Transverse colon (tissue), 4 donors: ENCODE measurements at regions not wholly inside any gene's neighbourhood (a gene's known extent, or its start where the extent isn't known, plus 50 kb on each side); places are given as distances from the start of the nearest gene placed in this dataset.

Experiments
- EP300 ChIP-seq: sonication (generic); formaldehyde crosslinking; IDR thresholded peaks from one replicate; pipeline ENCODE4 v1.6.1; 2017; ENCODE audit warnings: antibody characterized with exemption, low read depth
- POLR2A ChIP-seq: fragments of 450-650 bp; IDR thresholded peaks from one replicate; pipeline ENCODE4 v1.6.1; 2016; ENCODE audit warnings: antibody characterized with exemption, mild to moderate bottlenecking, moderate library complexity
- POLR2AphosphoS5 ChIP-seq, 3 donors: sonication (generic); formaldehyde crosslinking; IDR thresholded peaks; one replicate each; pipeline ENCODE4 v1.6.1; 2016; ENCODE audit warnings: antibody characterized with exemption in 3 of 3
- TF ChIP-seq, protein P1 (sequence below), 5 experiments: fragments of 200-600 bp in 3 of 5; fragments of 450-650 bp in 2 of 5; sonication (generic) in 3 of 5; IDR thresholded peaks; 1 replicate in 2 of 5; 2 replicates in 3 of 5; pipeline ENCODE4 v1.5.1; 2016 to 2017; ENCODE audit warnings: antibody characterized with exemption in 5 of 5, inconsistent platforms in 3 of 5, mild to moderate bottlenecking in 2 of 5, moderate library complexity in 1 of 5

DNA sequence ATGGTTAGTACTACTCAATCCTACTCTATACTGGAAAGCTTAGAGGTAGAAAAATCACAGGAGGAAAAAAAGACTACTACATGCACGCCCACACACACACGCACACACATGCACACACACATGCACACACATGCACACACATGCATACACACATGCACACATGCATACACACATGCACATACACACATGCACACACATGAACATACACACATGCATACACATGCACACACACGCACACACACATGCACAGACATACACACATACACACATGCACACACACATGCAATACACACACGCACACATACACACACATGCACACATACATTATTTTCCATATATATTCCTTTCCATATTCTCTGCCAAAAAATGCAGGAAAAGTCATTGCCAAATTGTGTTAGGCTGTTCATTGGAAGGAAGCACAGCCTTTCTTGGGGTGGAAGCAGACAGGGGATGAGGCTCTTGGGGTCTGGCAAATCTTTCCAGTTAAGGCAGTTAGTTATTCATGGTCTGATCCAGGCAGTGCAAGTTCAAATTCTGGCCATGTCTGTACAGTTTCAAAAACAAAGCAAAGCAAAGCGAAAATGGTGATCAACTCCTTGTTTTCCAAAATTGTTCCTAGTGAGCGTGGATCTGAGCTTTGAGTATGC lies 187.9 kb upstream of the EGFLAM start:
- TF ChIP-seq POLR2AphosphoS5 (IDR thresholded peaks at IDR 0.05) (no peak), EP300 (no peak), POLR2A (no peak)
- TF ChIP-seq, protein P1, sequence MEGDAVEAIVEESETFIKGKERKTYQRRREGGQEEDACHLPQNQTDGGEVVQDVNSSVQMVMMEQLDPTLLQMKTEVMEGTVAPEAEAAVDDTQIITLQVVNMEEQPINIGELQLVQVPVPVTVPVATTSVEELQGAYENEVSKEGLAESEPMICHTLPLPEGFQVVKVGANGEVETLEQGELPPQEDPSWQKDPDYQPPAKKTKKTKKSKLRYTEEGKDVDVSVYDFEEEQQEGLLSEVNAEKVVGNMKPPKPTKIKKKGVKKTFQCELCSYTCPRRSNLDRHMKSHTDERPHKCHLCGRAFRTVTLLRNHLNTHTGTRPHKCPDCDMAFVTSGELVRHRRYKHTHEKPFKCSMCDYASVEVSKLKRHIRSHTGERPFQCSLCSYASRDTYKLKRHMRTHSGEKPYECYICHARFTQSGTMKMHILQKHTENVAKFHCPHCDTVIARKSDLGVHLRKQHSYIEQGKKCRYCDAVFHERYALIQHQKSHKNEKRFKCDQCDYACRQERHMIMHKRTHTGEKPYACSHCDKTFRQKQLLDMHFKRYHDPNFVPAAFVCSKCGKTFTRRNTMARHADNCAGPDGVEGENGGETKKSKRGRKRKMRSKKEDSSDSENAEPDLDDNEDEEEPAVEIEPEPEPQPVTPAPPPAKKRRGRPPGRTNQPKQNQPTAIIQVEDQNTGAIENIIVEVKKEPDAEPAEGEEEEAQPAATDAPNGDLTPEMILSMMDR (IDR thresholded peaks at IDR 0.05), result no peak
